Peyer's patch (tissue), 4 donors: ENCODE measurements at regions not wholly inside any gene's neighbourhood (a gene's known extent, or its start where the extent isn't known, plus 50 kb on each side); places are given as distances from the start of the nearest gene placed in this dataset.

Experiments used
- POLR2A ChIP-seq, 2 donors: fragments of 450-650 bp; IDR thresholded peaks; one replicate each; pipeline ENCODE4 v1.5.1; 2017; ENCODE audit warnings: antibody characterized with exemption in 2 of 2, mild to moderate bottlenecking in 2 of 2, moderate library complexity in 2 of 2
- TF ChIP-seq, protein P1 (sequence below), 6 experiments: fragments of 450-650 bp in 4 of 6; fragments of 200-600 bp in 2 of 6; sonication (generic) in 1 of 6; IDR thresholded peaks; one replicate each; pipeline ENCODE4 v1.5.1; 2017 to 2019; ENCODE audit warnings: antibody characterized with exemption in 6 of 6, mild to moderate bottlenecking in 3 of 6, moderate library complexity in 1 of 6

DNA sequence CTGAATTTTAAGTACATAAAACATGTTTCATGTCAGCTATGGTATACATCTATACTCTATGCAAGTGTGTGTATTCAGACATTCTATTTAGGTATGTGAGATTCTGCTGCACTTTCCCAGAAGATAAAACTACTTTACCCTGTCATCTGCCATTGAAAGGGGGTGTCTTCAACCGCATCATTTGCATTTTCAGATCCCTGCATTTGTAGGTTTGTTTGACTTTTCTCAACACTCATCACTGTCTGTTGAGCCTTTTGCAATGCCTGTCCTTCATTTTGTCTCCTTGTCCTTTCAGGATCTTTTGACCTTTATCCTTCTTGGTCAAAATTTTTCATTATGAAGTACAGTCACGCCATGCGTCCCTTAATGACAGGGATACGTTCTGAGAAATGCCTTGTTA is 103.5 kb downstream of the TMA16 start:
- TF ChIP-seq, protein P1, sequence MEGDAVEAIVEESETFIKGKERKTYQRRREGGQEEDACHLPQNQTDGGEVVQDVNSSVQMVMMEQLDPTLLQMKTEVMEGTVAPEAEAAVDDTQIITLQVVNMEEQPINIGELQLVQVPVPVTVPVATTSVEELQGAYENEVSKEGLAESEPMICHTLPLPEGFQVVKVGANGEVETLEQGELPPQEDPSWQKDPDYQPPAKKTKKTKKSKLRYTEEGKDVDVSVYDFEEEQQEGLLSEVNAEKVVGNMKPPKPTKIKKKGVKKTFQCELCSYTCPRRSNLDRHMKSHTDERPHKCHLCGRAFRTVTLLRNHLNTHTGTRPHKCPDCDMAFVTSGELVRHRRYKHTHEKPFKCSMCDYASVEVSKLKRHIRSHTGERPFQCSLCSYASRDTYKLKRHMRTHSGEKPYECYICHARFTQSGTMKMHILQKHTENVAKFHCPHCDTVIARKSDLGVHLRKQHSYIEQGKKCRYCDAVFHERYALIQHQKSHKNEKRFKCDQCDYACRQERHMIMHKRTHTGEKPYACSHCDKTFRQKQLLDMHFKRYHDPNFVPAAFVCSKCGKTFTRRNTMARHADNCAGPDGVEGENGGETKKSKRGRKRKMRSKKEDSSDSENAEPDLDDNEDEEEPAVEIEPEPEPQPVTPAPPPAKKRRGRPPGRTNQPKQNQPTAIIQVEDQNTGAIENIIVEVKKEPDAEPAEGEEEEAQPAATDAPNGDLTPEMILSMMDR (IDR thresholded peaks at IDR 0.05), result no peak
- TF ChIP-seq POLR2A (IDR thresholded peaks at IDR 0.05), result no peak
